GM18870 (cell line): ENCODE measurements at regions not wholly inside any gene's neighbourhood (a gene's known extent, or its start where the extent isn't known, plus 50 kb on each side); places are given as distances from the start of the nearest gene placed in this dataset.

Source experiments
- ATAC-seq: cut with Tn5 transposase; IDR thresholded peaks from one replicate; pipeline ENCODE4 v1.9.1; 2021; ENCODE audit warnings: moderate library complexity; ENCODE audit not compliant: unreplicated experiment

DNA sequence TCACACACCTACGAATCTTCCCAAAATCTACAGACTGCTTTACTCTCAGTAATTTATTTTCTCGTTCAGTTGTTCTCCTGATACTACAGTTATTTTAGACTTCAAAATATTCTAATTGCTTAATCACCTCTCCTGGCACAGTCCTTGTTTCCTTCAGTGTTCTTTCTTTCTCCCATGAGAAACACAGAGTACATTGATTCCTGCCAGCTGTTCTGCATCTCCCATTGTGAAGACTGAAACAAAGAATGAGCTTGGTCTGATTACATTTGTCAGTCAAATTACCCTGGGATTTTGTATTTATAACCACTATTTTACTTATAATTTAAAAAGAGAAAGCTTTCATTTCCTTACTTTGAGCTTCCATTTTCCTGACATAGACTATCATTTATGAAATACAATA is 63.9 kb upstream of the TANK start:
- ATAC-seq: no peak

DNA sequence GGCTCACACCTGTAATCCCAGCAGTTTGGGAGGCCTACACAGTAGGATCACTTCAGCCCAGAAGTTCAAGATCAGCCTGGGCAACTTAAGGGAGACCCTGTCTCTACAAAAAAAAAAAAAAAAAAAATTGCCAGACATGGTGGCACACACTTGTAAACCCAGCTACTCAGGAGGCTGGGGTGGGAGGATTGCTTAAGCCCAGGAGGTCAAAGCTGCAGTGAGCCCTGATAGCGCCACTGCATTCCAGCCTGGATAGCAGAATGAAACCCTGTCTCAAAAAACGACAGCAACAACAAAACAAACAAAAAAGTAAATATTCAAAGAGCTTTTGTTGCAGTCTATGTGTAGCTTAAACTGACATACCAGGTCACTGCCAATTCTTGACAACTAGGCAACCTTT is 63.1 kb upstream of the TANK start:
- no peak for ATAC-seq

DNA sequence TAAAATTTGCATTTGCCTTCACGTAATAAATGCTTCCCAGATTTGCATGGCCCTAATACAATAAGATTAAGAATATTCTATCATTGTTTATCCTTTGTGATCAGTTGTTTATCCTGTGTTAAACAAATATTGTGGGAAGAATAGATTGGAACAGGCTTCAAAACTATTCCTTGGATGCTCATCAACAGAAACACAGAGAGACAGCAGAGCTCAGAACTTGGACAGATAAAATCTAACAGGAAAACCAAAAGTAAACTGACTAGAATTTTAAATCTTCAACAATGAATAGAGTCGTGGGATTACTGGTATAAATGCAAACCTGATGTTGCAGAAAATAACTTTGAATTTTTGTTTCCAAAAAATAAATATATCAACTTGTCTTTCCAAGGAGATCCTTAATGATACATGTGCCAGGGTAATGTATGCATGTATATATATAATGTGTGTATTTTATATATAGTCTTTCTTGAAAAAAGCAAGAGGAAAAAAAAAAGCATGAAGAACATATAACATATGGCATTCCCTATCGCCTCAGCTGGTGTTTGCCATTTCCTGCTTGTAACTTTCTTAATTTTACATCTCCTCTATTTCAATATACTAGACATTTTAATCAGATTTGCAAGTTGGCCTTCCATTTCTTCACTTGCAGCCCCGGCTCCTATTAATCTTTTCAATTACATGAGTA is 59.9 kb upstream of the TANK start:
- ATAC-seq: no peak

DNA sequence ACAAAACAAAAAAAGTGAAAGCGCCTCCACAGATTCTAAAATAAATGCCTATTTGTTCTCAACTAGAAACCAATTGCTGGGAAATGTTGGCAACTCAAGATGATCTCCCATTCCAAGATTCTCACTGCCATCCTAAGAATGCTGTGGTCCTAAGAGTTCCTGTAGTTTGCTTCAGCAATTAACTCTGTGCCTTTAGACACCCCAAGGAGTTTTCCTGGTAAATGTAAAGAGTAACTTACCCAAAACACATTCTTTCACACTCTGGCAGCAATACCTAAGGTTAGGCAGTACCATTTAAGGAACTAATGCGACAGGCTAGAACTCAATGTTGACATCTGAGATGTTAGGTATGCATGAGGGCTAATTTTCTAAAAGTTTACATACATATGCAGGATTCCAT is 58.8 kb upstream of the TANK start:
- ATAC-seq: no peak

DNA sequence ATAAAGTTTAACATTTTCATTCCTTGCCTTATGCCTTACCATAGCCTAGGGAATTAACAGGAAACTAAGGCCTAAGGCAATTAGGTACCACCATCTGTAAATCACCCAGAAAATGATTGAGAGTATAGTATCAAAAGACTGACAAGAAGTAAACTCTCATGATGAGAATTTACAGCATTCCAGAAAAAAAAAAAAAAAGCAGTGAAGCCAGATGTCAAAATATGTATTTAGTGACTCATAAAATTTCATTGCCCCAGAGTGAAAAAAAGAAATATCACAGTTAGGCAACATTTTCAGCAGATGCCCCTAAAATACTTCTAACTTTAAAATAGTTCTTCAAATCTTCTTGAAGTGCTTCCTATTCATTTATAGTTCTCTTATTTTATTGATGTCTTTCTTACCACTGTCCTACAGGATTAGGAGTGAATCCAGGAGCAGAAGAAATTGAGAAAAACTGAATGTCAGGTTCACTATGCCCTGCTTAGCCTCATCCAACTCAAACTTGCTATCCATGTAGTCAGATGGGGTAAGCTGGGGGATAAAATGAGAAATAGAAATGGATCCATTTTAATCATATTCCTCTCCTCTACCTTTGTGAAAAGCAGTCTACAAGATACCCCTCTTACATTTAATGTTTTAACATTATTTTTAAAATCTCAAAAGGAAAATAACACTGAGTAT is 57.3 kb upstream of the TANK start:
- ATAC-seq: no peak

DNA sequence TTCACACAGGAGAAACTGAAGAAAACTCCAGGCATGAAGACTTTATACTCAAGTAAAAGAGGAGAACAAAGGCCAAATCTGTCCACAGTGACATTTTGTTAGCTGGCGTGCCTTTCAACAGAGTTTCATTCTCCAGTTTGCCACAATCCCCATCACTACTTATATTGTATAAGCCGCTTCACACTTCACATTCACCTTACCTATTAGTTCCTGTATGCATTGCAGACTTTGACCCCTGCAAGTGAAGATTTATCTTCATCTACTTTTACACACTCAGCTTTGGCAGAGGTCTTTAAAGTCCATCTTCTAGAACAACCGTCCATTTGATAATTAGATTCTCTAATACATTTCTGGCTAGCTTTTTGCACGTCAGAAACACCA is 56.8 kb upstream of the TANK start:
- no peak for ATAC-seq

DNA sequence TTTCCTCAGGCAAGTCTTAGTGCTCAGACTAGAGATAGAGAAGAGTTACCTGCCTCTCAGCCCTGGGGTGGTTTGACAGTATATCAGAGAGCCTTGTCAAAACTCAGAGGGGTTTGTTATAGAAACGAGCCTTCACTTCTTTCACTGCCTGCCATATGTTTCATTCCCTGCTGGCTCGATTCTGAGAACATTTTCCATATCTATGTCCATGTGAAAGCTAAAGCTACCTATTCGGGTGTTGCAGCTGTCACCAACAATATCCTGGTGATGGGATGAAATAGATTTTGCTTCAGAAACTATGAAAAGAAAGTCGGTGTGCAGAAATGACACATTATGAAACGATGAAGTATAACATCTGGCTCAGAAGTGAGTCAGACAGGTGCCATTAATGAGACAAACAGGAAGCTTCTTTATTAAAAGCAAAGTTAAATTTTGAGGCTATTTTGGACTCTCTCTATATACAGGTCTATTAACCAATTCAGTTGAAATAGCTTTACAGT is 56.1 kb upstream of the TANK start:
- peak; percentile 93 for ATAC-seq

DNA sequence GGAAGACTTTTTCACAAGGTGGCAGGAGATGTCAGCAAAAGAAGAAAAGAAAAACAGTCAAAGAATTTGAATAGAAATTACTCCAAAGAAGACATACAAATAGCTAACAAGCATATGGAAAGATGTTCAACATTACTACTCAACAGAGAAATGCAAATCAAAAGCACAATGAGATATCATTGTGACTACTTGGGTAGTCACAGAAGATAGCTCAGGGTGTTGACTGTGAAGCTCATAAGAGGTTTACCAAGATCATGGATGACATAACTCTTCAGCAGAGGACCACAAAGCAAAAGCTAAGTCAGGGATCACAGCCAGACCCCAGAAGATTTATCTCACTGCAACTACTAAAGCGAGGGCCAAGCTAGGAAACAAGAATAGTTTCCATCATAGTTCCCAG is 53.0 kb upstream of the TANK start:
- no peak for ATAC-seq
